GM21825 (cell line): ENCODE measurements at regions not wholly inside any gene's neighbourhood (a gene's known extent, or its start where the extent isn't known, plus 50 kb on each side); places are given as distances from the start of the nearest gene placed in this dataset.
"Not testable (repeated sequence)": the region's sequence is repeated elsewhere in the genome, so short reads cannot be mapped to it uniquely, and the experiment has no call there.

Experiments used
- ATAC-seq: cut with Tn5 transposase; IDR thresholded peaks from one replicate; pipeline ENCODE4 v1.9.1; 2021; ENCODE audit warnings: mild to moderate bottlenecking, moderate library complexity; ENCODE audit not compliant: unreplicated experiment

GRCh38 chrX:123129805-123130204 lies 54.3 kb upstream of the GRIA3 start:
- ATAC-seq: not testable (repeated sequence)
